SH-SY5Y (cell line): ENCODE measurements at regions not wholly inside any gene's neighbourhood (a gene's known extent, or its start where the extent isn't known, plus 50 kb on each side); places are given as distances from the start of the nearest gene placed in this dataset.

ENCODE experiments used
- GATA2 ChIP-seq: IDR thresholded peaks from 2 replicates; pipeline ENCODE4 v1.6.1; 2011; ENCODE audit warnings: mild to moderate bottlenecking, low read depth, low read length
- GATA3 ChIP-seq: IDR thresholded peaks from 2 replicates; pipeline ENCODE4 v1.6.1; 2011; ENCODE audit warnings: low read depth, mild to moderate bottlenecking, low read length, moderate library complexity

- TF ChIP-seq GATA3, result no peak
- TF ChIP-seq GATA2, result no peak
Measured at GRCh38 chr1:188065917-188066316, 1237.2 kb downstream of the PLA2G4A start.
